Breast epithelium (tissue), 4 donors: ENCODE measurements at regions not wholly inside any gene's neighbourhood (a gene's known extent, or its start where the extent isn't known, plus 50 kb on each side); places are given as distances from the start of the nearest gene placed in this dataset.

Source experiments
- DNase-seq, 2 donors: peaks; one replicate each; pipeline ENCODE4 v3.0.0-alpha.2; 2019; ENCODE audit warnings: low spot score in 2 of 2
- H3K27ac ChIP-seq, 2 donors: fragments of 200-600 bp; sonication (generic) in 1 of 2; one replicate each; pipeline ENCODE4 v1.5.1; 2016 to 2019; ENCODE audit warnings: mild to moderate bottlenecking in 1 of 2
- H3K27me3 ChIP-seq, 2 donors: fragments of 200-600 bp; sonication (generic) in 1 of 2; one replicate each; pipeline versions ENCODE4 v1.5.1 to v1.6.0; 2017 to 2019; ENCODE audit warnings: control low read depth in 1 of 2, mild to moderate bottlenecking in 1 of 2
- H3K36me3 ChIP-seq: fragments of 200-600 bp; one replicate; pipeline ENCODE4 v1.5.1; 2019
- H3K4me1 ChIP-seq, 2 donors: fragments of 200-600 bp; sonication (generic); one replicate each; pipeline ENCODE4 v1.5.1; 2016 to 2019; ENCODE audit warnings: control low read depth in 1 of 2
- H3K4me3 ChIP-seq, 3 donors: fragments of 200-600 bp; sonication (generic); 1 replicate in 2 of 3; 2 replicates in 1 of 3; pipeline ENCODE4 v1.5.1; 2016 to 2019; ENCODE audit warnings: mild to moderate bottlenecking in 3 of 3, moderate library complexity in 2 of 3
- H3K9me3 ChIP-seq, 2 donors: fragments of 200-600 bp; sonication (generic) in 1 of 2; one replicate each; pipeline ENCODE4 v1.5.1; 2016 to 2019; ENCODE audit warnings: control low read depth in 1 of 2
- CTCF ChIP-seq, 3 donors: fragments of 450-650 bp; IDR thresholded peaks; one replicate each; pipeline ENCODE4 v1.5.1; 2016 to 2017; ENCODE audit warnings: antibody characterized with exemption in 3 of 3, mild to moderate bottlenecking in 3 of 3, moderate library complexity in 3 of 3
- POLR2A ChIP-seq: fragments of 450-650 bp; IDR thresholded peaks from one replicate; pipeline ENCODE4 v1.6.1; 2016; ENCODE audit warnings: antibody characterized with exemption, mild to moderate bottlenecking, moderate library complexity
- POLR2AphosphoS5 ChIP-seq, 3 donors: sonication (generic); formaldehyde crosslinking; IDR thresholded peaks; one replicate each; pipeline ENCODE4 v1.6.1; 2017; ENCODE audit warnings: antibody characterized with exemption in 3 of 3
- intact Hi-C: fragments of 100-400 bp; cut with DNase I; formaldehyde crosslinking; loops from one replicate; pipeline ENCODE4 v1.15.1; 2023; ENCODE audit warnings: low total_unique reads

- Histone ChIP-seq H3K27me3 (peaks cover 0 to 9% of the 10 kb centered on the region in 2 donors), H3K4me3 (no peak overlapping the region), H3K4me1 (no peaks in the 10 kb centered on the region), H3K36me3 (no peaks in the 10 kb centered on the region), H3K27ac (no peak overlapping the region), H3K9me3 (no peaks in the 10 kb centered on the region)
- TF ChIP-seq CTCF (IDR thresholded peaks at IDR 0.05) = no peak
- no peak for TF ChIP-seq POLR2AphosphoS5 (IDR thresholded peaks at IDR 0.05)
- TF ChIP-seq POLR2A = no peak
- intact Hi-C loops = no loop called here
- DNase-seq = no peak
Measured at GRCh38 chr20:48164566-48165400, 379.5 kb upstream of the SULF2 start.

- Histone ChIP-seq H3K36me3 (no peaks in the 10 kb centered on the region), H3K27me3 (peaks cover 0 to 9% of the 10 kb centered on the region in 2 donors), H3K4me3 (no peak overlapping the region), H3K27ac (no peak overlapping the region), H3K4me1 (no peaks in the 10 kb centered on the region), H3K9me3 (no peaks in the 10 kb centered on the region)
- DNase-seq = no peak
- intact Hi-C loops = no loop called here
- TF ChIP-seq POLR2AphosphoS5 (IDR thresholded peaks at IDR 0.05) (no peak), POLR2A (no peak), CTCF (IDR thresholded peaks at IDR 0.05) (no peak)
Measured at GRCh38 chr20:48164034-48164433, 378.8 kb upstream of the SULF2 start.

- no peak for DNase-seq
- intact Hi-C loops = loop anchor here (2.0 kb wide), 1 partner anchor 47 kb away; no protein-coding TSS in a partner anchor
- H3K9me3 ChIP-seq = no peaks in the 10 kb centered on the region
- no peaks in the 10 kb centered on the region for H3K4me1 ChIP-seq
- peaks cover 0 to 9% of the 10 kb centered on the region in 2 donors for H3K27me3 ChIP-seq
- no peak overlapping the region for H3K4me3 ChIP-seq
- H3K36me3 ChIP-seq = no peaks in the 10 kb centered on the region
- no peak for TF ChIP-seq CTCF (IDR thresholded peaks at IDR 0.05)
- TF ChIP-seq POLR2AphosphoS5 (IDR thresholded peaks at IDR 0.05) = no peak
- no peak for TF ChIP-seq POLR2A
- H3K27ac ChIP-seq = no peak overlapping the region
Measured at GRCh38 chr20:48163505-48163904, 378.2 kb upstream of the SULF2 start.

- H3K36me3 ChIP-seq = no peaks in the 10 kb centered on the region
- no peak overlapping the region for H3K27ac ChIP-seq
- DNase-seq = no peak
- H3K27me3 ChIP-seq = peaks cover 0 to 7% of the 10 kb centered on the region in 2 donors
- H3K4me1 ChIP-seq = no peaks in the 10 kb centered on the region
- H3K4me3 ChIP-seq = no peak overlapping the region
- intact Hi-C loops = loop anchor here (2.0 kb wide), 1 partner anchor 46 kb away; no protein-coding TSS in a partner anchor
- TF ChIP-seq POLR2A (no peak), POLR2AphosphoS5 (IDR thresholded peaks at IDR 0.05) (no peak), CTCF (IDR thresholded peaks at IDR 0.05) (no peak)
- no peaks in the 10 kb centered on the region for H3K9me3 ChIP-seq
Measured at GRCh38 chr20:48162621-48163020, 377.3 kb upstream of the SULF2 start.
